AG20443 (cell line): ENCODE measurements at regions not wholly inside any gene's neighbourhood (a gene's known extent, or its start where the extent isn't known, plus 50 kb on each side); places are given as distances from the start of the nearest gene placed in this dataset.

Experiments used
- DNase-seq: peaks from one replicate; pipeline ENCODE4 v3.0.0; 2012; ENCODE audit warnings: low spot score, mixed read lengths

GRCh38 chr6:127641905-127642304 is 64.9 kb downstream of the C6orf58 start:
- DNase-seq = peak; percentile 61
